ENCODE measurements at regions not wholly inside any gene's neighbourhood (a gene's known extent, or its start where the extent isn't known, plus 50 kb on each side); places are given as distances from the start of the nearest gene placed in this dataset.

GRCh38 chr2:149863227-149863626 lies 275.7 kb upstream of the MMADHC start:
- peaks cover 8% of the 10 kb centered on the region for H3K4me1 Mint-ChIP-seq (ENCODE audit: unreplicated experiment)
- DNase-seq (ENCODE audit: low spot score): no peak
- H3K27me3 Mint-ChIP-seq (ENCODE audit: unreplicated experiment): no peaks in the 10 kb centered on the region
- TF ChIP-seq, protein P1, sequence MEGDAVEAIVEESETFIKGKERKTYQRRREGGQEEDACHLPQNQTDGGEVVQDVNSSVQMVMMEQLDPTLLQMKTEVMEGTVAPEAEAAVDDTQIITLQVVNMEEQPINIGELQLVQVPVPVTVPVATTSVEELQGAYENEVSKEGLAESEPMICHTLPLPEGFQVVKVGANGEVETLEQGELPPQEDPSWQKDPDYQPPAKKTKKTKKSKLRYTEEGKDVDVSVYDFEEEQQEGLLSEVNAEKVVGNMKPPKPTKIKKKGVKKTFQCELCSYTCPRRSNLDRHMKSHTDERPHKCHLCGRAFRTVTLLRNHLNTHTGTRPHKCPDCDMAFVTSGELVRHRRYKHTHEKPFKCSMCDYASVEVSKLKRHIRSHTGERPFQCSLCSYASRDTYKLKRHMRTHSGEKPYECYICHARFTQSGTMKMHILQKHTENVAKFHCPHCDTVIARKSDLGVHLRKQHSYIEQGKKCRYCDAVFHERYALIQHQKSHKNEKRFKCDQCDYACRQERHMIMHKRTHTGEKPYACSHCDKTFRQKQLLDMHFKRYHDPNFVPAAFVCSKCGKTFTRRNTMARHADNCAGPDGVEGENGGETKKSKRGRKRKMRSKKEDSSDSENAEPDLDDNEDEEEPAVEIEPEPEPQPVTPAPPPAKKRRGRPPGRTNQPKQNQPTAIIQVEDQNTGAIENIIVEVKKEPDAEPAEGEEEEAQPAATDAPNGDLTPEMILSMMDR (IDR thresholded peaks at IDR 0.05; ENCODE audit: unreplicated experiment): no peak
- no peak overlapping the region for H3K27ac Mint-ChIP-seq (ENCODE audit: unreplicated experiment)
- H3K4me3 Mint-ChIP-seq (ENCODE audit: unreplicated experiment): no peak overlapping the region
- peaks cover 8% of the 10 kb centered on the region for H3K9me3 Mint-ChIP-seq (ENCODE audit: unreplicated experiment)
- H3K36me3 Mint-ChIP-seq (ENCODE audit: low read depth, unreplicated experiment): no peaks in the 10 kb centered on the region

DNA sequence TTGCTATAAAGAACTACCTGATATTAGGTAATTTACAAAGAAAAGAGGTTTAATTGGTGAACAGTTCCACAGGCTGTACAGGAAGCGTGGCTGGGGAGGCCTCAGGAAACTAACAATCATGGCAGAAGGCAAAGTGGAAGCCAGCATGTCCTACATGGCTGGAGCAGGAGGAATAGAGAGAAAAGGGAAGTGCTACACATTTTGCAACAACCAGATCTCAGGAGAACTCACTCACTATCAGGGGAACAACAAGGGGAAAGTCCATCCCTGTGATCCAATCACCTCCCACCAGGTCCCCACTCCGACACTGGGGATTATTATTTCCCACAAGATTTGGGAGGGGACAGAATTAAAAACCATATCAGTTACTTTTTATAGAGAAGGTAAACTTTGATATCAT lies 273.5 kb upstream of the MMADHC start:
- TF ChIP-seq, protein P1 (IDR thresholded peaks at IDR 0.05; ENCODE audit: unreplicated experiment): no peak
- Mint-ChIP-seq H3K4me3 (ENCODE audit: unreplicated experiment) (no peak overlapping the region), H3K9me3 (ENCODE audit: unreplicated experiment) (peaks cover 8% of the 10 kb centered on the region), H3K4me1 (ENCODE audit: unreplicated experiment) (peaks cover 8% of the 10 kb centered on the region), H3K36me3 (ENCODE audit: low read depth, unreplicated experiment) (no peaks in the 10 kb centered on the region), H3K27ac (ENCODE audit: unreplicated experiment) (no peak overlapping the region), H3K27me3 (ENCODE audit: unreplicated experiment) (no peaks in the 10 kb centered on the region)
- no peak for DNase-seq (ENCODE audit: low spot score)

- H3K4me1 Mint-ChIP-seq (ENCODE audit: unreplicated experiment): peaks cover 8% of the 10 kb centered on the region
- DNase-seq (ENCODE audit: low spot score): no peak
- peaks cover 8% of the 10 kb centered on the region for H3K9me3 Mint-ChIP-seq (ENCODE audit: unreplicated experiment)
- no peaks in the 10 kb centered on the region for H3K36me3 Mint-ChIP-seq (ENCODE audit: low read depth, unreplicated experiment)
- H3K27ac Mint-ChIP-seq (ENCODE audit: unreplicated experiment): no peak overlapping the region
- TF ChIP-seq, protein P1 (IDR thresholded peaks at IDR 0.05; ENCODE audit: unreplicated experiment): no peak
- H3K27me3 Mint-ChIP-seq (ENCODE audit: unreplicated experiment): no peaks in the 10 kb centered on the region
- H3K4me3 Mint-ChIP-seq (ENCODE audit: unreplicated experiment): no peak overlapping the region
These were observed 272.8 kb upstream of the MMADHC start for GRCh38 chr2:149860276-149860921.

DNA sequence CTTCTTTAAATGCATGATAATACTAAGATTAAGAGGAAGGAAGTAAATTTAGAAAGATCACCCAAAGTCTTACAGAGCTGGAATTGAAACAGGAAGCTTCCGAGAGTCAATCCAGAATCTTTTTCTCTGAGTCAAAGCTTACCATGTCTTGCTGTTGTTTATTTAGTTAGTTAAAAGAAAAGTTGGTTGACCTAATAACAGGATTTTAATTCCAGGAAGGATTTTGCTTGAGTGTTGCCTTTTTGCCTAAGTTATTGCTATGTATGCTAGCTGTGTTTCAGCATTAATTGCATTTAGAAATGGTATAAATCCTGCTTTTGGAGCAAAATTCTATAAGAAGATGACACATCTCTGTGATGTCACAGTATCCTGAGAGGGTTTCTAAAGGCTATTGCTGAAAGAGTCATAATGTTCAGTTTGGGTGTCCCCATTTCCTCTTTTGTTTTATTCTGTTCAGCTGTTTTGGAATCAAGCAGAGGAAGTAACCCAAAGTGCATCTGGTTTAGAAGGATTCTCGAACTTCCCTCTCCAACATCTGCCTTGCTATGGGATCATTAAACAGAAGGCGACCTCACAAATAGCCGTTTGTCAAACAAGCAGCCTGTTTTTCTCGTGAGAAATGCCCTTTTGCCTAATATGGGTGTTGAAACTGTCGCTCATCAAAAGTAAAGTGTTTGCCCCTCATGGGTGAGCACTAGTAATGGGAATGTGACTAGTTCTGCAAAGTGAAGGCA lies 271.5 kb upstream of the MMADHC start:
- Mint-ChIP-seq H3K4me1 (ENCODE audit: unreplicated experiment) (peaks cover 8% of the 10 kb centered on the region), H3K36me3 (ENCODE audit: low read depth, unreplicated experiment) (no peaks in the 10 kb centered on the region), H3K9me3 (ENCODE audit: unreplicated experiment) (peaks cover 8% of the 10 kb centered on the region), H3K27me3 (ENCODE audit: unreplicated experiment) (no peaks in the 10 kb centered on the region), H3K27ac (ENCODE audit: unreplicated experiment) (no peak overlapping the region), H3K4me3 (ENCODE audit: unreplicated experiment) (no peak overlapping the region)
- DNase-seq (ENCODE audit: low spot score): no peak
- TF ChIP-seq, protein P1 (IDR thresholded peaks at IDR 0.05; ENCODE audit: unreplicated experiment): no peak

GRCh38 chr2:149858216-149858615 lies 270.6 kb upstream of the MMADHC start:
- H3K4me3 Mint-ChIP-seq (ENCODE audit: unreplicated experiment): no peak overlapping the region
- H3K4me1 Mint-ChIP-seq (ENCODE audit: unreplicated experiment): peaks cover 8% of the 10 kb centered on the region
- no peak overlapping the region for H3K27ac Mint-ChIP-seq (ENCODE audit: unreplicated experiment)
- no peak for DNase-seq (ENCODE audit: low spot score)
- H3K9me3 Mint-ChIP-seq (ENCODE audit: unreplicated experiment): peaks cover 5% of the 10 kb centered on the region
- no peaks in the 10 kb centered on the region for H3K36me3 Mint-ChIP-seq (ENCODE audit: low read depth, unreplicated experiment)
- TF ChIP-seq, protein P1 (IDR thresholded peaks at IDR 0.05; ENCODE audit: unreplicated experiment): no peak
- H3K27me3 Mint-ChIP-seq (ENCODE audit: unreplicated experiment): no peaks in the 10 kb centered on the region
